RWPE2 (cell line): ENCODE measurements at regions not wholly inside any gene's neighbourhood (a gene's known extent, or its start where the extent isn't known, plus 50 kb on each side); places are given as distances from the start of the nearest gene placed in this dataset.

Experiments used
- ATAC-seq: fragments of 200-7000 bp; cut with Tn5 transposase; 3 replicates; pipeline ENCODE4 v1.9.1; 2021; ENCODE audit warnings: low read depth
- DNase-seq: peaks from one replicate; pipeline ENCODE4 v3.0.0-alpha.2; 2020; ENCODE audit warnings: low spot score
- H3K27ac ChIP-seq: fragments of 450-650 bp; 2 replicates; pipeline ENCODE4 v1.5.1; 2017; ENCODE audit warnings: mild to moderate bottlenecking; ENCODE audit not compliant: poor library complexity, severe bottlenecking
- H3K27me3 ChIP-seq: fragments of 250-450 bp; sonication (Bioruptor Pico); 2 replicates; pipeline ENCODE4 v1.5.1; 2021; ENCODE audit warnings: mild to moderate bottlenecking, moderate library complexity; ENCODE audit not compliant: insufficient read depth, poor library complexity, severe bottlenecking
- H3K36me3 ChIP-seq: fragments of 250-450 bp; sonication (Bioruptor Pico); 2 replicates; pipeline ENCODE4 v1.5.1; 2020; ENCODE audit warnings: low read depth, mild to moderate bottlenecking, moderate library complexity
- H3K4me1 ChIP-seq: fragments of 250-450 bp; sonication (Bioruptor Pico); 2 replicates; pipeline ENCODE4 v1.5.1; 2021; ENCODE audit warnings: mild to moderate bottlenecking, moderate library complexity; ENCODE audit not compliant: insufficient read depth, poor library complexity, severe bottlenecking
- H3K4me3 ChIP-seq: fragments of 250-450 bp; sonication (Bioruptor Pico); 2 replicates; pipeline ENCODE4 v1.5.1; 2021; ENCODE audit warnings: mild to moderate bottlenecking, moderate library complexity; ENCODE audit not compliant: severe bottlenecking
- H3K9me3 ChIP-seq: fragments of 250-450 bp; sonication (Bioruptor Pico); 2 replicates; pipeline ENCODE4 v1.5.1; 2021; ENCODE audit warnings: mild to moderate bottlenecking, moderate library complexity; ENCODE audit not compliant: severe bottlenecking
- TF ChIP-seq, protein P1 (sequence below): fragments of 450-650 bp; IDR thresholded peaks from one replicate; pipeline ENCODE4 v1.5.1; 2017; ENCODE audit warnings: mild to moderate bottlenecking, moderate library complexity; ENCODE audit not compliant: poor library complexity, severe bottlenecking

DNA sequence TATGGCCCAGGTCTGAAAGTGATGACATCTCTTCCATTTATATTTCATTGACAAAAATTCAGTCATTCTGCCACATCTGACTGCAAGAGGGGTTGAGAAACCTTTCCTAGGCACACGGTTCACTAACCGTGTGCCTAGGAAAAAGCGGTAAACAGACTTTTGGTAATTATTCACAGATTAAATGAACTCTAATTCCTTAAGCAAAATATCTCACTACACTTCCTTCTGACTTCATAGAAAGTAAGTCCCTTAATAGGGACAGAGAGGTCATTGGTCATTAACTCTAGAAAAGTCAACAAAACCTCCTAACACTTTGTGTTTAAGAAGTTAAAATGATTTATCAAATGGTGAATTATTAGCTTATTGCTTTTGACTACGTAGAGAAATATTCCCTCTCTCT lies 205.1 kb downstream of the PDHA2 start:
- no peak overlapping the region for H3K4me3 ChIP-seq
- TF ChIP-seq, protein P1, sequence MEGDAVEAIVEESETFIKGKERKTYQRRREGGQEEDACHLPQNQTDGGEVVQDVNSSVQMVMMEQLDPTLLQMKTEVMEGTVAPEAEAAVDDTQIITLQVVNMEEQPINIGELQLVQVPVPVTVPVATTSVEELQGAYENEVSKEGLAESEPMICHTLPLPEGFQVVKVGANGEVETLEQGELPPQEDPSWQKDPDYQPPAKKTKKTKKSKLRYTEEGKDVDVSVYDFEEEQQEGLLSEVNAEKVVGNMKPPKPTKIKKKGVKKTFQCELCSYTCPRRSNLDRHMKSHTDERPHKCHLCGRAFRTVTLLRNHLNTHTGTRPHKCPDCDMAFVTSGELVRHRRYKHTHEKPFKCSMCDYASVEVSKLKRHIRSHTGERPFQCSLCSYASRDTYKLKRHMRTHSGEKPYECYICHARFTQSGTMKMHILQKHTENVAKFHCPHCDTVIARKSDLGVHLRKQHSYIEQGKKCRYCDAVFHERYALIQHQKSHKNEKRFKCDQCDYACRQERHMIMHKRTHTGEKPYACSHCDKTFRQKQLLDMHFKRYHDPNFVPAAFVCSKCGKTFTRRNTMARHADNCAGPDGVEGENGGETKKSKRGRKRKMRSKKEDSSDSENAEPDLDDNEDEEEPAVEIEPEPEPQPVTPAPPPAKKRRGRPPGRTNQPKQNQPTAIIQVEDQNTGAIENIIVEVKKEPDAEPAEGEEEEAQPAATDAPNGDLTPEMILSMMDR, result no peak
- no peaks in the 10 kb centered on the region for H3K9me3 ChIP-seq
- ATAC-seq, result no peak
- H3K4me1 ChIP-seq, result no peaks in the 10 kb centered on the region
- H3K27ac ChIP-seq, result no peak overlapping the region
- no peak for DNase-seq
- no peaks in the 10 kb centered on the region for H3K36me3 ChIP-seq
- no peaks in the 10 kb centered on the region for H3K27me3 ChIP-seq

DNA sequence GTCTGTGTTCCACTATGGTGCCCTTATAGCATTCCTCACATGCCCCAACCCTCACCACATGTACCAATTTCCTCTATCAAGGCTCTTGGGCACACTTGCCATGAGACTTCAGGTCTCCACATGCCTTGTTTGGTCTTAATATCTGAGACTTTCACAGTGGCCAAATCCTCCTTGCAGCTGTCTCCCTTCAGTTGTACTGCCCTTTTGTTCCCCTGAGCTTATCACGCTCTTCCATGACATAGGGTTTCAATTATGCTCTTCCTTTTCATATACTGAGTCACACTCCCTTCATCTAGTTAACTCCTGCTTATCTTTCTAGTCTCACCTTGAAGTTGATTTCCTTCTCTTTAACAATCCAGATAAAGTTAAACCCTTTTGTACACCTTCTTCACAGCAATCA lies 212.9 kb downstream of the PDHA2 start:
- peak; percentile 21; the same call in 1 of the 3 replicates for ATAC-seq
- Histone ChIP-seq H3K36me3 (no peaks in the 10 kb centered on the region), H3K27ac (no peak overlapping the region), H3K9me3 (no peaks in the 10 kb centered on the region), H3K4me1 (no peaks in the 10 kb centered on the region), H3K4me3 (no peak overlapping the region), H3K27me3 (no peaks in the 10 kb centered on the region)
- TF ChIP-seq, protein P1, result no peak
- DNase-seq, result no peak

DNA sequence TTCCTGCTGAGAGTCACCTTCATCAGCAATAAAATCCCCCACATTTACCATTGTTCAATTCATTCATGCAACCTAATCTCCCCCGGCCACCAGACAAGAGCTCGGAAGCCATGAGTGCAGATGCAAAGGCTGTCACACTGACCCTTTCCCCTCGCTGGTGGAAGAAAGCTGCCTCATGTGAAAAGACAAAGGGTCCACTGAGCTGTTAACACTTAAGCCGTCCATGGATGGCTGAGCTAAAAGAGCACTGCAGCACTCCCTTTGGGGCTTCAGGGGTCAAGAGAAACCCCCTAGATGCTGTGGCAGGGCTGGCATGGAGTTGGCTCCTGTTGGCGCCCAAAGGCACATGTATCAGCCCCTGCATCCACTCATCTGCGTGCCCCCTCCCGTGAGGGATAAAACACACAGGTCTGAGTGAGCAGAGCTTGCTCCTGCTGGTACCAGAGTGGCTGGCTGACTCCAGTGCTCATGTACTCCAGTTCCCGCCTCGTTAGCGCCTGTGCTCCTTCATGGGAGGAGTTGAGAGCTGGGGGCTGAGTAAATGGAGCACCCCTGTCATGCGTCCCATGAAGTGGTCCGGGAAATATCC lies 216.5 kb downstream of the PDHA2 start:
- no peak for ATAC-seq
- TF ChIP-seq, protein P1, result no peak

DNA sequence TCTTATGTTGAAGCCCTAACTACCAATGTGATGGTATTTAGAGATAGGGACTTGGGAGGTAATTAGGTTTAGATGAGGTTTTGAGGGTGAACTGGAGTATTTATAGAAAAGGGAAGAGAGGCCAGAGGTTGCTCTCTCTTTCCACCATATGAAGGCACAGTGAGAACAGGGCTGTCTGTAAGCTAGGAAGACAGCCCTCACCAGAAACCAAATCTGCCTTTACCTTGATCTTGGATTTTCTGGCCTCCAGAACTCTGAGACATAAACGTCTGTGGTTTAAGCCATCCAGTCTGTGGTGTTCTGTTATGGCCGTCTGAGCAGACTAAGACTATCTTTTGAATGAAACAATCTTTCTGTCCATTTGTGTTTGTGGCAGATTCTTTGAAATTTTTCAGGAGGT lies 223.7 kb downstream of the PDHA2 start:
- Histone ChIP-seq H3K27ac (no peak overlapping the region), H3K4me3 (no peak overlapping the region), H3K27me3 (no peaks in the 10 kb centered on the region), H3K4me1 (no peaks in the 10 kb centered on the region), H3K36me3 (no peaks in the 10 kb centered on the region), H3K9me3 (no peaks in the 10 kb centered on the region)
- TF ChIP-seq, protein P1, result no peak
- ATAC-seq, result no peak
- DNase-seq, result no peak

More for the DNA sequence above, 216.5 kb downstream of the PDHA2 start:
- Histone ChIP-seq H3K4me3 (no peak overlapping the region), H3K36me3 (no peaks in the 10 kb centered on the region), H3K4me1 (no peaks in the 10 kb centered on the region), H3K9me3 (no peaks in the 10 kb centered on the region), H3K27ac (no peak overlapping the region), H3K27me3 (no peaks in the 10 kb centered on the region)
- DNase-seq, result no peak

DNA sequence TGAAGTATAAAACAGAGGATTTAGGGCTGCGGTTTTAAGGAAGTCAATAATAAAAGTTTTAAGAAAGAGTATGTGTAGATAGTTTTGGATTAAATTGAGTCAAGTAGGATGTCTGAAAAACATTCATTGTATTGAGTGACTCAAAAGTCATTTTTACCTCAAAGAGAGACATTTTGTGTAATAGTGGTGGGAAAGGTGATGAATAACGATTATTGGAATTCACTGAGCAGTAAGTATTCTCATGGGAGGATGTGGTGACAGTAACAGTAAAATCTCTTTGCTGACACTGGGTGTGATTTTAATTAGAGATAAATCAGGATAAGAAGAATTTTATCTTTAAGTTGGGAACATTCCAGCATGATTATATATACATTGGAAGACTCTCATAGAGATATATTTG lies 233.6 kb downstream of the PDHA2 start:
- peaks cover 6% of the 10 kb centered on the region for H3K4me1 ChIP-seq
- TF ChIP-seq, protein P1, result no peak
- no peak overlapping the region for H3K4me3 ChIP-seq
- DNase-seq, result no peak
- no peaks in the 10 kb centered on the region for H3K9me3 ChIP-seq
- peak overlapping the region; percentile 41 for H3K27ac ChIP-seq
- no peaks in the 10 kb centered on the region for H3K36me3 ChIP-seq
- H3K27me3 ChIP-seq, result no peaks in the 10 kb centered on the region
- peak; percentile 48; the same call in 2 of the 3 replicates for ATAC-seq
